Left lung (tissue), 4 donors: ENCODE measurements at regions not wholly inside any gene's neighbourhood (a gene's known extent, or its start where the extent isn't known, plus 50 kb on each side); places are given as distances from the start of the nearest gene placed in this dataset.
"Not testable (repeated sequence)": the region's sequence is repeated elsewhere in the genome, so short reads cannot be mapped to it uniquely, and the experiment has no call there.

Source experiments
- ATAC-seq: fragments of 200-7000 bp; cut with Tn5 transposase; one replicate; pipeline ENCODE4 v1.9.1; 2020; ENCODE audit warnings: moderate library complexity
- DNase-seq, 4 donors: peaks; one replicate each; pipeline ENCODE4 v3.0.0-alpha.2; 2013 to 2020
- H3K27ac ChIP-seq, 2 donors: fragments of 200-600 bp; sonication (generic) in 1 of 2; one replicate each; pipeline versions ENCODE4 v1.5.0 to v1.8.0; 2020 to 2021
- H3K27me3 ChIP-seq, 2 donors: fragments of 200-600 bp; sonication (generic) in 1 of 2; one replicate each; pipeline versions ENCODE4 v1.5.0 to v1.8.0; 2020 to 2021
- H3K36me3 ChIP-seq, 2 donors: fragments of 200-600 bp; sonication (generic) in 1 of 2; one replicate each; pipeline versions ENCODE4 v1.5.0 to v1.8.0; 2020 to 2021
- H3K4me1 ChIP-seq, 2 donors: fragments of 200-600 bp; one replicate each; pipeline ENCODE4 v1.8.0; 2021
- H3K4me3 ChIP-seq, 2 donors: fragments of 200-600 bp; sonication (generic) in 1 of 2; one replicate each; pipeline versions ENCODE4 v1.5.0 to v1.8.0; 2020 to 2021; ENCODE audit warnings: mild to moderate bottlenecking in 1 of 2
- H3K9me3 ChIP-seq, 2 donors: fragments of 200-600 bp; sonication (generic) in 1 of 2; one replicate each; pipeline versions ENCODE4 v1.5.0 to v1.8.0; 2020 to 2021
- CTCF ChIP-seq, 2 donors: fragments of 200-600 bp; sonication (generic) in 1 of 2; IDR thresholded peaks; one replicate each; pipeline versions ENCODE4 v1.5.0 to v1.8.0; 2021; ENCODE audit warnings: antibody characterized with exemption in 2 of 2
- intact Hi-C, 2 donors: fragments of 100-400 bp; cut with DNase I; formaldehyde crosslinking; loops; one replicate each; pipeline versions ENCODE4 v1.11.2 to v1.14.2; 2022
- donor health status: DM: no; HTN: yes; CAD: no.
- donor health status: DM: no; HTN: no; CAD: no.

- intact Hi-C loops = no loop called here
- H3K9me3 ChIP-seq = no peaks in the 10 kb centered on the region
These were observed 162.7 kb downstream of the AVL9 start for GRCh38 chr7:32658034-32658433.

GRCh38 chr7:32654549-32654948 is 159.3 kb downstream of the AVL9 start:
- H3K27ac ChIP-seq, ATAC-seq, H3K4me1 ChIP-seq, H3K36me3 ChIP-seq, DNase-seq, intact Hi-C loops, H3K9me3 ChIP-seq, H3K27me3 ChIP-seq, H3K4me3 ChIP-seq: not testable (repeated sequence)

More at GRCh38 chr7:32658034-32658433, 162.7 kb downstream of the AVL9 start:
- no peak overlapping the region for H3K4me3 ChIP-seq
- peak overlapping the region in 1 of 2 donors; percentile 28 for H3K27ac ChIP-seq
- DNase-seq (no peak), ATAC-seq (peak; percentile 34)
- no peaks in the 10 kb centered on the region for H3K27me3 ChIP-seq
- no peak for TF ChIP-seq CTCF (IDR thresholded peaks at IDR 0.05)
- H3K36me3 ChIP-seq = no peaks in the 10 kb centered on the region
- no peaks in the 10 kb centered on the region for H3K4me1 ChIP-seq

GRCh38 chr7:32650356-32650755 is 155.1 kb downstream of the AVL9 start:
- H3K9me3 ChIP-seq, H3K36me3 ChIP-seq, H3K4me1 ChIP-seq, DNase-seq, H3K4me3 ChIP-seq, intact Hi-C loops, H3K27ac ChIP-seq, H3K27me3 ChIP-seq, ATAC-seq: not testable (repeated sequence)

GRCh38 chr7:32648408-32649156 is 153.3 kb downstream of the AVL9 start:
- ATAC-seq = no peak
- TF ChIP-seq CTCF (IDR thresholded peaks at IDR 0.05) = no peak
- H3K4me3 ChIP-seq = no peak overlapping the region
- no peaks in the 10 kb centered on the region for H3K27me3 ChIP-seq
- H3K9me3 ChIP-seq = no peaks in the 10 kb centered on the region
- no peaks in the 10 kb centered on the region for H3K4me1 ChIP-seq
- H3K36me3 ChIP-seq = no peaks in the 10 kb centered on the region
- DNase-seq = no peak
- intact Hi-C loops = no loop called here
- no peak overlapping the region for H3K27ac ChIP-seq

GRCh38 chr7:32645255-32645654 is 150.0 kb downstream of the AVL9 start:
- H3K27ac ChIP-seq, H3K9me3 ChIP-seq, intact Hi-C loops, ATAC-seq, H3K36me3 ChIP-seq, DNase-seq, H3K4me1 ChIP-seq, H3K4me3 ChIP-seq, H3K27me3 ChIP-seq: not testable (repeated sequence)

GRCh38 chr7:32643194-32643593 is 147.9 kb downstream of the AVL9 start:
- DNase-seq = no peak
- no peak for ATAC-seq
- Histone ChIP-seq H3K27me3 (no peaks in the 10 kb centered on the region), H3K4me1 (no peaks in the 10 kb centered on the region), H3K27ac (no peak overlapping the region), H3K4me3 (no peak overlapping the region), H3K36me3 (no peaks in the 10 kb centered on the region), H3K9me3 (peaks cover 0 to 4% of the 10 kb centered on the region in 2 donors)
- intact Hi-C loops = no loop called here
- no peak for TF ChIP-seq CTCF (IDR thresholded peaks at IDR 0.05)

- no peaks in the 10 kb centered on the region for H3K36me3 ChIP-seq
- no peak for TF ChIP-seq CTCF (IDR thresholded peaks at IDR 0.05)
- ATAC-seq (no peak), DNase-seq (no peak)
- no peaks in the 10 kb centered on the region for H3K4me1 ChIP-seq
- no peak overlapping the region for H3K4me3 ChIP-seq
- intact Hi-C loops = no loop called here
- no peaks in the 10 kb centered on the region for H3K27me3 ChIP-seq
- H3K27ac ChIP-seq = peak overlapping the region in 1 of 2 donors; percentile 67
- H3K9me3 ChIP-seq = peaks cover 0 to 4% of the 10 kb centered on the region in 2 donors
These were observed 143.8 kb downstream of the AVL9 start for GRCh38 chr7:32639122-32639521.

- H3K4me1 ChIP-seq, ATAC-seq, DNase-seq: not testable (repeated sequence)
These were observed 143.3 kb downstream of the AVL9 start for GRCh38 chr7:32638479-32639121.

More at GRCh38 chr7:32638479-32639121, 143.3 kb downstream of the AVL9 start:
- intact Hi-C loops, H3K27me3 ChIP-seq, H3K36me3 ChIP-seq, H3K4me3 ChIP-seq, H3K9me3 ChIP-seq: not testable (repeated sequence)
- H3K27ac ChIP-seq = peak overlapping the region in 1 of 2 donors; percentile 67
